AG08396 (cell line): ENCODE measurements at regions not wholly inside any gene's neighbourhood (a gene's known extent, or its start where the extent isn't known, plus 50 kb on each side); places are given as distances from the start of the nearest gene placed in this dataset.
"Not testable (repeated sequence)": the region's sequence is repeated elsewhere in the genome, so short reads cannot be mapped to it uniquely, and the experiment has no call there.

Experiments used
- DNase-seq: peaks from one replicate; pipeline ENCODE4 v3.0.0; 2012; ENCODE audit warnings: low spot score, mixed read lengths

DNA sequence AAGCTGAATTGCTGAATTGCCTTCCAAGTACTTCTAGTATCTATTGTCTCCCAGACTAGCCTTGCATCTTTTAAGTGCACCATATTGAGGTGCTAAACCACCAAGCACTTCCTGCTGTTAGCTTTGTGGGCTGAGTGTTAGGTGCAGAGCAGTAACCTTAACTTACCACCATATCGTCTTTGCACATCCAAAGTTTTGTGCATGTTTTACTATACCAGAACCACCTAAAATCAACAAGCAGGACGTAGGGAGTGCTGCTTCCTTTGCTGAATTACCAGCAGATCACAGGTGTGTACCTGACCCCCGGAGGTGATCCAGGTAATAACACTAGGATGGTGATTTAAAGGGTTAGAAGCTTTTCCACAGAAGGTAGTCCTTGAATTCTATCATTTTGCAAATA, 359.9 kb upstream of the HNRNPA3 start:
- no peak for DNase-seq

DNA sequence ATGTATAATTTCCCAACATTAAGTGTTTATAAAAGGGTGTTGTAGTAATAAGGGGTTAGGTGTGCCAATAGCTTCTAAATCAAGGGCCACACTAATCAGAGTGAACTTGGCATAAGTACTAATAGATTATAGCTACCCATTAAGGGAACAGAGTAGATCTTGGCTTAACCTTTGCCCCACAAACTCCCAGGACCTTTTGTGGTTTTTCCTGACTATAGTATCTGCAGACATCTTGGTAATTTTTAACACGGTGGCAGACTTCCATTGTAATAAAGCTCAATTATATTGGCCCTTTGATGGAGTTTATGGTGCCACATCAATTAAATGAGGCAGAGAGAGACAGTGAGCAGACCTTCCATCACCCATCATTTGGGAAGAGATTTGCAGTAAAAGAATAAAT, 358.5 kb upstream of the HNRNPA3 start:
- DNase-seq, result no peak

DNA sequence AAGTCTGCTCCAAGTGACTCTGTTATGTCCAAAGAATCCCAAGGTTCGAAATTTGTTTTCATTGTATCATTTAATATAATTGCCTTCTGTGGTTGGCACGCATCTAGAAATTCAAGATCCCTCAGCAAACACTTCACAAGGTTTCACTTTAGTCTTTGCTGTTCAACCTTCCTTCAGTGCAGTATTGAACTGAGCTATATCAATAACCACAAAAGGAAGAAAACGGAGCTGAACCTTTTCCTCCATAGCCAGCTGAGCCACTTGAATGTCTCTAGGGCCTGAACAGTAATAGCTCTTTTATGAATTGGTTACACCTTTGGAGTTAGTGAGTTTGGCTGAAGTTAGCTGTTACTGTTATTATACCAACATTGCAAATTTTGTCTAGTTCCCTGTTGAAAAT, 357.7 kb upstream of the HNRNPA3 start:
- DNase-seq, result no peak

DNA sequence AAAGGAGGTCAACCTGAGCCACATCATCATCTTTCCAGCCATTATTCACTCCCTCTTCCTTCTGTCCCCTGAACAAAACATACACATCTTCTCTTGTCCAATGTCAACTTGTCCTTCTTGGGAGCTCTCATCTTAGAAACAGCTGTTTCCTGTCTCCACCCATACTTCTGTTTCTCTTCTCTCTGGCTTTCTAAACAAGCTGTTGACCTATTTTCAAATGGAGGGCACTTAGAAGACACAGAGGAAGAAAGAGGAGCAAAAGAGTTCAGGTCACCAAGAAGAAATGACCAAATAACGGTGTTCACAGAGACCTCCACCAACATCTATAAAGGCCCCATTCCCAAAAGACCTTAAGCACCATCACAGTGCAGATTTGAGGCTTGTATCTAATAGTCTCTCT, 355.9 kb upstream of the HNRNPA3 start:
- DNase-seq, result no peak

DNA sequence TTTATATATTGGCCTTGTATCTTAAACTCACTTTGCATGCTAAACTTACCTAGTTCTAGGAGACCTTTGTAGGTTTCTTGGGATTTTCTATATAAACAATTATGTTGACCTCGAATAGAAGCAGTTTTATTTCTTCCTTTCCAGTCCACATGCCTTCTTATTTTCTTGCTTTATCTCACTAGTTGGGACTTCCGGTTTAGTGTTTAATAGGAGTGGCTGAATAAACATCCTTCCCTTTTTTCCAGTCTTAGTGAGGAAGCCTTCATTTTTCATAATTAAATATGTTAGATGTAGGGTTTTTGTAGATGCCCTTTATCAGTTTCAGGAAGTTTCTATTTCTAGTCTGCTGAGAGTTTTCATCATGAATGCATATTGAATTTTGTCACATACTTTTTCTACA, 347.3 kb upstream of the HNRNPA3 start:
- no peak for DNase-seq

- DNase-seq, result no peak
Measured at GRCh38 chr2:176872406-176872805, 340.2 kb upstream of the HNRNPA3 start.

- no peak for DNase-seq
Measured at GRCh38 chr2:176873403-176873802, 339.2 kb upstream of the HNRNPA3 start.

GRCh38 chr2:176876493-176877103, 336.0 kb upstream of the HNRNPA3 start:
- DNase-seq, result no peak

DNA sequence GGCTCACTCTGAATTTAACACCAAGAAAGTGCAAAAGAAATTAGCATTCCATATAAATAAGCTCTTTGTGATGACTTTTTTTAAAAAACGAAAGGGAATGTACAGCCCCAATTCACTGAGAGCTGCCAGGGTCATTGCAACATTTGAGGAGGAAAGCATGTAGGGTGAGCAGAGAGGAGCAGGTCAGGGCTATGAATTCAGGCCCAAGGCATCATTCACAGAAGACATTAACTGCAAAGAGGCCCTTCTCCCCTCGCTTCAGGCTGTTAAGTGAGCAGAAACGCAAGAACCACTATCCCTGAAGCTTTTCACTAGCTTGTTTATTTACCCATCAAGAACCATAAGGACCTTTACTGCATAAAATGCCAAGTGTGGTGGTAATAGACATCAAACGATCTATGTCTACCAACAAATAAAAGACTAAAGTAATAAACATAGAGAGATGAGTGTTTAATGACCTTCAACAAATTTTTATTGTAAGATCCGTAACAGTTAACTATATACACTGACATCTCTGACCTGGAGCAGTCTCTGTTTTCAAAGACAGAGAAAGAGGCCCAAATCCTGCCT, 333.1 kb upstream of the HNRNPA3 start:
- DNase-seq, result no peak

DNA sequence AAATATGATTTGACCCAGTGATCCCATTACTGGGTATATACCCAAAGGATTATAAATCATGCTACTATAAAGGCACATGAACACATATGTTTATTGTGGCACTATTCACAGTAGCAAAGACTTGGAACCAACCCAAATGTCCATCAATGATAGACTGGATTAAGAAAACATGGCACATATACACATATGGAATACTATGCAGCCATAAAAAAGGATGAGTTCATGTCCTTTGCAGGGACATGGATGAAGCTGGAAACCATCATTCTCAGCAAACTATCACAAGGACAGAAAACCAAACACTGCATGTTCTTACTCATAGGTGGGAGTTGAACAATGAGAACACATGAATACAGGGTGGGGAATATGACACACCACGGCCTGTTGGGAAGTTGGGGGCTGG, 330.5 kb upstream of the HNRNPA3 start:
- DNase-seq, result not testable (repeated sequence)

DNA sequence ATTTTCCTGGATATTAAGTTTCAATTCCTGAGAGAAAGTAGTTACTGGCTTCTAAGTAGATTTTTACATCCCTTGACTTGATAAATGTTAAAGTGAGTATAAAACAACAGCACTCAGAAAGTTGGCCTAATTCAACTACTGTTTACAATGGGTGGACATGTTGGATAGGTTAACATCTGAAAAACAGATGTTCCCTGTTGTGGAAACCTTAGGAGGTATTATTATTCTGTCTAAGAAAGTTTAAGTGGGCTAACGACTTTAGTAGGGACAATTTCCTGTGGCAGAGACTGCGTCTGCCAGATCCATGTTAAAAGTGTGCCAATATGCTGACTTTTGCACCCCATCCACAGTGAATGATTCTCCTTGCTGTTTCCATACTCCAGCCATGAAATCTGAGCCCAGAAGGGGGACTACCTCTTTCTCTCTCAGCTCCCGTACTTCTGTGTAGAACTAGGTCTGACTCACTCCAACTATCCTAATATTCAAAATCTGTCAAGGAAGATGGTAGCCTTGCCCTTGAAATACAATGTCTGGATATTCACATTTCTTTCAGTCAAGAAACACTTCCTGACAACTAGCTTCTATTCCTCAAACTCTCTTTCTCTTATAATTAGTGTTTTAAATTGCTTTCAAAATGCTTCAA, 327.5 kb upstream of the HNRNPA3 start:
- DNase-seq, result no peak

DNA sequence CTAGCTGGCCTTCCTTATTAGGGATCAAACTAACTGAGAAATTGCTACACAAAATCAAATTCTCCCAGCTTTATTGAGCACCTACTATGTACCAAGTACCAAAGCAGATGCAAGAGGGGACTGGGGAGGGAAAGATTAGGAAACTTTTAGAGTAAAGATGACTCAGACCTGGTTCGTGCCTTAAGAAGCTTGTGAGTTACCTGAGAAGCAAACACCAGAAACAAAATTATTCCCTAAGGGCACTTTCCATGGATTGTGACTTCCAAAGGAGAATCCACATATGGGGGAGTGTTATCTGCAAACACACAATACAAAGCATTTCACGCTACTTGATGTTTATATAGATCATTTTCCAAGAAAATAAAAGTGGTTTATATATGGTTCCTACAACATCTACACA, 326.9 kb upstream of the HNRNPA3 start:
- no peak for DNase-seq

GRCh38 chr2:176891105-176891504, 321.5 kb upstream of the HNRNPA3 start:
- no peak for DNase-seq

- no peak for DNase-seq
Measured at GRCh38 chr2:176891857-176892256, 320.7 kb upstream of the HNRNPA3 start.

GRCh38 chr2:176892676-176893226, 319.8 kb upstream of the HNRNPA3 start:
- DNase-seq, result no peak

GRCh38 chr2:176895158-176895557, 317.4 kb upstream of the HNRNPA3 start:
- DNase-seq, result no peak

GRCh38 chr2:176902454-176902853, 310.1 kb upstream of the HNRNPA3 start:
- DNase-seq, result no peak

- DNase-seq, result not testable (repeated sequence)
Measured at GRCh38 chr2:176904053-176904452, 308.5 kb upstream of the HNRNPA3 start.

DNA sequence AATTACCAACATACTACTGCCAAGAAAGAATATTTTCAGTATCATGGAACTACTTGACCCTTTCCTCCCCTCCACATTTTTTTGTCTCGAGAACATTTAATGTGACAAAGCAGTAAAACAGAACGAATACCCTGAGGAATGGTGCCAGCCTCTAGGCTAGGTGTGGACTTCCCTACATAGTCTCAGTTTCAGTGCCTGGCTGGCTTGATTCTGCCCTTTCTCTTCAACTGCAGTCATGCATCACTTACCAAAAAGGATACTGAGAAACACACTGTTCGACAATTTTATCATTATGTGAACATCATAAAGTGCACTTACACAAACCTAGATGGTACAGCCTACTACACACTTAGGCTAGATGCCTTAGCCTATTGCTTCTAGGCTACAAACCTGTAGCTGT, 305.3 kb upstream of the HNRNPA3 start:
- no peak for DNase-seq

- DNase-seq, result no peak
Measured at GRCh38 chr2:176910828-176911227, 301.8 kb upstream of the HNRNPA3 start.

GRCh38 chr2:176913955-176914354, 298.6 kb upstream of the HNRNPA3 start:
- no peak for DNase-seq

DNA sequence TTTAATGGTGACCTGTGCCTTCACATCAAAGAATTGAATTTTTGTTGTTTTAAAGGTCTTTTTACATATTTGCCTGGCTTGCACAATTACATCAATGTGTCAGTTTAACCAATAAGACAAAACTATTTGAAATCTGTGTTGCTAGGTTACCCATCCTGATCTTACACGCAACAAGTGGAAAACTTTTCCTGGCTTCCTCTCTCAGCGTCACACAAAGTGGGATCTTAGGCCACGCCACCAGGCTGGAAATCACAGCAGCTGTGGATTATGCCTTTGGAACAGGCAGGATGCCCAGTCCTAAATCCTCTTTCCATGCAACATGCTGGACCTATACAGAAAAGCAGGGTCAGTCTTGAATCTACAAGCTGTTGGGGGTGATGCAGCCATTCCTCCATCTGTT, 298.2 kb upstream of the HNRNPA3 start:
- DNase-seq, result no peak

DNA sequence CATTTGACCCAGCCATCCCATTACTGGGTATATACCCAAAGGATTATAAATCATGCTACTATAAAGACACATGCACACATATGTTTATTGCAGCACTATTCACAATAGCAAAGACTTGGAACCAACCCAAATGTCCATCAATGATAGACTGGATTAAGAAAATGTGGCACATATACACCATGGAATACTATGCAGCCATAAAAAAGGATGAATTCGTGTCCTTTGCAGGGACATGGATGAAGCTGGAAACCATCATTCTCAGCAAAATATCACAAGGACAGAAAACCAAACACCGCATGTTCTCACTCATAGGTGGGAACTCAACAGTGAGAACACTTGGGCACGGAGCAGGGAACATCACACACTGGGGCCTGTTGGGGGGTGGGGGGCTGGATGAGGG, 290.0 kb upstream of the HNRNPA3 start:
- not testable (repeated sequence) for DNase-seq

DNA sequence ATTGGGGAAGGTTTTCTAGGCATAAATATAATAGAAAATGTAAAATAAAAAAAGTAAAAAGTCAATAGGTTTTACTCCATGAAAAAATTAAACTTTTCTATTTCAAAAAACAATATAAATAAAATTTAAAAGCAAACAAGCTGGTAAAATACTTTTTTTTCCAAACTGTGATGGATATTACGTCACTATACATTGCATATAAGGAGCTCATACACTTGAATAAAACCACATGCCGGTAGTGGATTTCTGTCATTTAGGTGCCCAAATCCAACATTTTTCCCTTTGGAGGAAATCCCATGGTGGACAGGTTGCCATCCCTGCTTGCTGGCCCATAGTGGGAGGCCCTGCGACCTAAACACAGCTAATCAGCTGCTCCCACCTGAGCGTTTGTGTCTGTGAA, 289.4 kb upstream of the HNRNPA3 start:
- DNase-seq, result no peak
